HG03025 (cell line): ENCODE measurements at regions not wholly inside any gene's neighbourhood (a gene's known extent, or its start where the extent isn't known, plus 50 kb on each side); places are given as distances from the start of the nearest gene placed in this dataset.
"Not testable (repeated sequence)": the region's sequence is repeated elsewhere in the genome, so short reads cannot be mapped to it uniquely, and the experiment has no call there.

Experiments
- ATAC-seq: cut with Tn5 transposase; IDR thresholded peaks from one replicate; pipeline ENCODE4 v1.9.1; 2021; ENCODE audit warnings: mild to moderate bottlenecking, moderate library complexity; ENCODE audit not compliant: unreplicated experiment, low FRiP score

- ATAC-seq = no peak
These were observed 693.2 kb upstream of the CHD1 start for GRCh38 chr5:99621772-99622681.

GRCh38 chr5:99617335-99617734 is 688.5 kb upstream of the CHD1 start:
- ATAC-seq = no peak

- no peak for ATAC-seq
These were observed 686.1 kb upstream of the CHD1 start for GRCh38 chr5:99614888-99615287.

GRCh38 chr5:99607124-99607523 is 678.3 kb upstream of the CHD1 start:
- ATAC-seq = no peak

- ATAC-seq = no peak
These were observed 677.1 kb upstream of the CHD1 start for GRCh38 chr5:99605904-99606303.

- ATAC-seq = no peak
These were observed 672.1 kb upstream of the CHD1 start for GRCh38 chr5:99600952-99601351.

- ATAC-seq = no peak
These were observed 662.0 kb upstream of the CHD1 start for GRCh38 chr5:99590806-99591205.

- ATAC-seq = no peak
These were observed 660.6 kb upstream of the CHD1 start for GRCh38 chr5:99589424-99589823.

- no peak for ATAC-seq
These were observed 659.2 kb upstream of the CHD1 start for GRCh38 chr5:99587983-99588382.

GRCh38 chr5:99586878-99587277 is 658.1 kb upstream of the CHD1 start:
- ATAC-seq = no peak

GRCh38 chr5:99581204-99581603 is 652.4 kb upstream of the CHD1 start:
- not testable (repeated sequence) for ATAC-seq

GRCh38 chr5:99562937-99563627 is 634.3 kb upstream of the CHD1 start:
- ATAC-seq = not testable (repeated sequence)

- no peak for ATAC-seq
These were observed 624.5 kb upstream of the CHD1 start for GRCh38 chr5:99553211-99553810.

- no peak for ATAC-seq
These were observed 615.5 kb upstream of the CHD1 start for GRCh38 chr5:99544356-99544755.

GRCh38 chr5:99543841-99544240 is 615.0 kb upstream of the CHD1 start:
- no peak for ATAC-seq

- ATAC-seq = not testable (repeated sequence)
These were observed 605.4 kb upstream of the CHD1 start for GRCh38 chr5:99534241-99534640.

GRCh38 chr5:99521666-99522065 is 592.9 kb upstream of the CHD1 start:
- not testable (repeated sequence) for ATAC-seq

GRCh38 chr5:99515864-99516490 is 587.2 kb upstream of the CHD1 start:
- not testable (repeated sequence) for ATAC-seq

- not testable (repeated sequence) for ATAC-seq
These were observed 581.5 kb upstream of the CHD1 start for GRCh38 chr5:99510237-99510866.

GRCh38 chr5:99509064-99509463 is 580.3 kb upstream of the CHD1 start:
- ATAC-seq = not testable (repeated sequence)
